Sigmoid colon (tissue), 6 donors: ENCODE measurements at regions not wholly inside any gene's neighbourhood (a gene's known extent, or its start where the extent isn't known, plus 50 kb on each side); places are given as distances from the start of the nearest gene placed in this dataset.
A peak's percentile ranks its signal among the peaks of the same experiment; 100 is the strongest.

Experiments
- DNase-seq: peaks from one replicate; pipeline ENCODE4 v3.0.0-alpha.2; 2019
- H3K27ac ChIP-seq, 4 donors: fragments of 200-600 bp; sonication (generic); one replicate each; pipeline ENCODE4 v1.5.1; 2016 to 2019; ENCODE audit warnings: mild to moderate bottlenecking in 1 of 4
- H3K27me3 ChIP-seq, 3 donors: fragments of 200-600 bp; sonication (generic); one replicate each; pipeline ENCODE4 v1.5.1; 2019; ENCODE audit warnings: mild to moderate bottlenecking in 1 of 3
- H3K36me3 ChIP-seq, 4 donors: fragments of 200-600 bp; sonication (generic); one replicate each; pipeline ENCODE4 v1.5.1; 2016 to 2019
- H3K4me1 ChIP-seq, 4 donors: fragments of 200-600 bp; sonication (generic); one replicate each; pipeline ENCODE4 v1.5.1; 2017 to 2019
- H3K4me3 ChIP-seq, 4 donors: fragments of 200-600 bp; sonication (generic); one replicate each; pipeline ENCODE4 v1.5.1; 2017 to 2019; ENCODE audit warnings: mild to moderate bottlenecking in 2 of 4, moderate library complexity in 1 of 4
- H3K9me3 ChIP-seq, 4 donors: fragments of 200-600 bp in 3 of 4; sonication (generic) in 3 of 4; one replicate each; pipeline versions ENCODE4 v1.5.1 to v1.6.1; 2013 to 2019
- CTCF ChIP-seq, 4 experiments: fragments of 450-650 bp in 3 of 4; fragments of 200-600 bp in 1 of 4; IDR thresholded peaks; one replicate each; pipeline ENCODE4 v1.5.1; 2016 to 2019; ENCODE audit warnings: antibody characterized with exemption in 4 of 4, mild to moderate bottlenecking in 3 of 4, moderate library complexity in 2 of 4
- EP300 ChIP-seq, 4 donors: sonication (generic); formaldehyde crosslinking; IDR thresholded peaks; one replicate each; pipeline ENCODE4 v1.6.1; 2017; ENCODE audit warnings: antibody characterized with exemption in 4 of 4
- POLR2A ChIP-seq, 2 donors: fragments of 450-650 bp; IDR thresholded peaks; one replicate each; pipeline ENCODE4 v1.6.1; 2016; ENCODE audit warnings: antibody characterized with exemption in 2 of 2, mild to moderate bottlenecking in 2 of 2, moderate library complexity in 2 of 2
- POLR2AphosphoS5 ChIP-seq, 4 donors: sonication (generic); formaldehyde crosslinking; IDR thresholded peaks; one replicate each; pipeline ENCODE4 v1.6.1; 2017; ENCODE audit warnings: antibody characterized with exemption in 4 of 4
- WGBS, 2 donors: extraction: QIAGEN DNeasy Blood & Tissue Kit; methylation state at CpG; one replicate each; pipeline ENCODE4 v1.1.7; 2013; 5-methylcytosine and 5-hydroxymethylcytosine counted together
- intact Hi-C: fragments of 100-400 bp; cut with DNase I; formaldehyde crosslinking; loops from one replicate; pipeline ENCODE4 v1.15.1; 2023
- donor health status: healthy with polysubstance abuse.
- donor health status: healthy.

- Histone ChIP-seq H3K27ac (no peak overlapping the region), H3K36me3 (no peaks in the 10 kb centered on the region), H3K27me3 (no peaks in the 10 kb centered on the region), H3K4me1 (peaks cover 0 to 19% (median 12%) of the 10 kb centered on the region in 4 donors), H3K4me3 (no peak overlapping the region), H3K9me3 (no peaks in the 10 kb centered on the region)
- no peak for DNase-seq
- TF ChIP-seq POLR2AphosphoS5 (IDR thresholded peaks at IDR 0.05) (no peak), POLR2A (IDR thresholded peaks at IDR 0.05) (no peak), EP300 (IDR thresholded peaks at IDR 0.05) (no peak), CTCF (IDR thresholded peaks at IDR 0.05) (no peak)
- WGBS, 2 donors = 66 to 90% methylated on average over 8 of the region's 8 CpGs
- intact Hi-C loops = no loop called here
Measured at GRCh38 chr2:19635951-19636510, 265.8 kb downstream of the TTC32 start.

DNA sequence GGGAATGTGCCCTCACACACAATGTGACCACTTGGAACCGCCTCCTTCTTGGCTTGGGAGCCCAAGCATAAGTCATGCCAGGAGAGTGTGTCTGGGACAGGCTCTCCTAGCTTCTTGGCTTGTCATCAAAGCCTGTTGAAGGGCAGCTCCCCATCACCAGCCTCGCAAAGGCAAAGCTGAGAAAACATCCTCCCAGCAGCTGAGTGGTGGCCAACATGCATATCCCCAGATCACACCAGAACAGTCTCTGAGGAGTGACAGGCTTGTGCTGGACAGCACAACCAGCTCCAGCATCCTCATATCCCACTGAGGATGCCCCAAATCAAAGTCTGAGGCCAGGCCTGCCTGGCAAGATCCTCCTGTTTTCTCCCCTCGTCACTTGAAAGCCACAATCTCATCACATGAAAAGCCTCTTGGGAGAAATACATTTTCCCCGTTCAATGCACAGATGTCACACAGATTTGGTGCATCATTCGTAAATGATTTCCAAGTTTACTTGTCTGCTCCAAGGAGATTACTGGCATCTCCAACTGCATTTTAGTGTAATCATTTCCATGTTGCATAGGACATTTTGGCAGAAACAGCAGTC is 269.3 kb downstream of the TTC32 start:
- TF ChIP-seq POLR2AphosphoS5 (IDR thresholded peaks at IDR 0.05) (peak in 3 of 4 donors; percentile 23 to 50 (median 50)), POLR2A (IDR thresholded peaks at IDR 0.05) (no peak)
- H3K27me3 ChIP-seq = no peaks in the 10 kb centered on the region
- H3K4me1 ChIP-seq = peaks cover 0 to 19% (median 12%) of the 10 kb centered on the region in 4 donors
- intact Hi-C loops = no loop called here
- no peak overlapping the region for H3K4me3 ChIP-seq
- peak; percentile 81 for DNase-seq
- H3K9me3 ChIP-seq = peaks cover 0 to 4% (median 0%) of the 10 kb centered on the region in 4 donors
- H3K27ac ChIP-seq = peak overlapping the region in 2 of 4 donors; percentile 8 to 54
- no peaks in the 10 kb centered on the region for H3K36me3 ChIP-seq
- 65 to 67% methylated on average over 5 of the region's 5 CpGs for WGBS, 2 donors

GRCh38 chr2:19631871-19632270 is 269.9 kb downstream of the TTC32 start:
- Histone ChIP-seq H3K4me1 (peaks cover 0 to 19% (median 12%) of the 10 kb centered on the region in 4 donors), H3K9me3 (peaks cover 0 to 8% (median 0%) of the 10 kb centered on the region in 4 donors), H3K36me3 (no peaks in the 10 kb centered on the region), H3K27ac (peak overlapping the region in 2 of 4 donors; percentile 8 to 54), H3K27me3 (no peaks in the 10 kb centered on the region), H3K4me3 (no peak overlapping the region)
- TF ChIP-seq POLR2A (IDR thresholded peaks at IDR 0.05) (no peak), POLR2AphosphoS5 (IDR thresholded peaks at IDR 0.05) (no peak), EP300 (IDR thresholded peaks at IDR 0.05) (no peak), CTCF (IDR thresholded peaks at IDR 0.05) (no peak)
- WGBS, 2 donors = 87 to 94% methylated on average over 1 of the region's 1 CpG
- DNase-seq = no peak
- intact Hi-C loops = no loop called here

GRCh38 chr2:19630921-19631320 is 270.9 kb downstream of the TTC32 start:
- peaks cover 0 to 8% (median 0%) of the 10 kb centered on the region in 4 donors for H3K9me3 ChIP-seq
- H3K27ac ChIP-seq = no peak overlapping the region
- 92 to 93% methylated on average over 2 of the region's 2 CpGs for WGBS, 2 donors
- H3K27me3 ChIP-seq = no peaks in the 10 kb centered on the region
- no peak overlapping the region for H3K4me3 ChIP-seq
- H3K36me3 ChIP-seq = no peaks in the 10 kb centered on the region
- intact Hi-C loops = no loop called here
- DNase-seq = no peak
- peaks cover 0 to 19% (median 12%) of the 10 kb centered on the region in 4 donors for H3K4me1 ChIP-seq
- TF ChIP-seq POLR2A (IDR thresholded peaks at IDR 0.05) = no peak

- TF ChIP-seq CTCF (IDR thresholded peaks at IDR 0.05) = no peak
- Histone ChIP-seq H3K36me3 (no peaks in the 10 kb centered on the region), H3K27ac (no peak overlapping the region), H3K4me1 (peaks cover 0 to 13% (median 8%) of the 10 kb centered on the region in 4 donors), H3K27me3 (no peaks in the 10 kb centered on the region), H3K9me3 (peaks cover 0 to 8% (median 0%) of the 10 kb centered on the region in 4 donors), H3K4me3 (no peak overlapping the region)
- no peak for DNase-seq
- intact Hi-C loops = no loop called here
Measured at GRCh38 chr2:19627359-19627758, 268.9 kb upstream of the OSR1 start.

DNA sequence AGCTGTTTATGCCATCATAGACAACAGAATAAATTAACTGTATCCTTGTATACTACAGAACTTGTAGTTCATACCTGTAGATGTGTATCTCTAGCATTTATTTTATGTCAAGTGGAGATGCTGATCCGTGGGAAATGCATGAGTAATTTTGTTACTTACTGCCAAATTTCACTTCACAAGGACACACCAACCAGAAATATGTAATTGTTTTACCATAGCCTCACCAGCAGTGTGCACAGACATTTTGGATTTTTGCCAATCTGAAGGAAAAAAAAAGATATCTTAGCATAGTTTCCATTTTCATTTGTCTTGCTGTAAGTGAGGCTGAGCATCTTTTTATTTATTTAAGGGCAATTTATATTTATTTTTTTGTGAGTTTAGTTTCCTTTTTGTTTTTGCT is 265.1 kb upstream of the OSR1 start:
- H3K36me3 ChIP-seq = no peaks in the 10 kb centered on the region
- WGBS, 2 donors = 5 to 49% methylated on average over 1 of the region's 1 CpG
- no peak overlapping the region for H3K27ac ChIP-seq
- no peaks in the 10 kb centered on the region for H3K27me3 ChIP-seq
- no peak overlapping the region for H3K4me3 ChIP-seq
- intact Hi-C loops = no loop called here
- H3K9me3 ChIP-seq = peaks cover 0 to 10% (median 0%) of the 10 kb centered on the region in 4 donors
- TF ChIP-seq CTCF (IDR thresholded peaks at IDR 0.05) = no peak
- no peak for TF ChIP-seq EP300 (IDR thresholded peaks at IDR 0.05)
- no peak for TF ChIP-seq POLR2AphosphoS5 (IDR thresholded peaks at IDR 0.05)
- TF ChIP-seq POLR2A (IDR thresholded peaks at IDR 0.05) = no peak
- DNase-seq = no peak
- no peaks in the 10 kb centered on the region for H3K4me1 ChIP-seq
